NCI-H1694 treated with DMSO at 0.1 percent for 48 hours (cell line): ENCODE measurements at regions not wholly inside any gene's neighbourhood (a gene's known extent, or its start where the extent isn't known, plus 50 kb on each side); places are given as distances from the start of the nearest gene placed in this dataset.

ENCODE experiments used
- DNase-seq: peaks from one replicate; lab custom pipeline; 2025; lab: John Stamatoyannopoulos, UW

DNA sequence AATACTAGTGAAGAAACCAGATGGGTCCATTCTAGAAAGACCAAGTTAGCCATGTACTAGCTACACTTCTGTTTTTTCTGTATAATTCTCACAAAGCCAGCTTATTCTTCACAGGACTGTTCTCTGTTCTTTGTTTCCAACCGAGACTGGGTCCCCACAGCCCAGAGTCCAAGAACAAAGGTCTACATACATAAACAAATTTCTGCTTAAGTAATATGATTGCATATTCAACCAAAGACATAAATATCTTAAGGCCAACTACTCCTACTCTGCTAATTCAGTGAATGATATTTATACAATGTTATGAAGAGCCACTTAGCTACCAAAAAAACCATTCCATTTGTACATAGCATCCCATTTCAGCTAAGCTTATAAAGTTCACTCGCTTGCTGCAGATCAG is 299.8 kb upstream of the CCDC54 start:
- no peak for DNase-seq

DNA sequence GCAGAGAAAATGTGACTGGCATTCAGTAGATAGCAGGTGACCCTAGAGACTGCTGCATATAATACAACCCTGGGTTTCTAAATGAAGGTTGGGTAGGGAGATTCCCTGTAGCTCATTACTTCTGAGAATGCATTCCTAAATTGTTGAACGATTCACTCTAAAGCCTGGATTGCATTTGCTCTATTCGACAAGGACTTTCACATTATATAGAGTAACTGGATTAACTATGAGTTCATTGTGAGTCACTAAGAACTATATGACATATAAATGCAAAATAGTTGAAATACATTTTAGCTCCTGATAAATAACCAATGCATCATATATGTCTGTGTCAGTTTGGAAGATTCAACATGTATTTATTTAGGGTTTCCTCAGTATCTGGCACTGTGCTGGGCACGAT is 294.7 kb upstream of the CCDC54 start:
- DNase-seq: no peak

DNA sequence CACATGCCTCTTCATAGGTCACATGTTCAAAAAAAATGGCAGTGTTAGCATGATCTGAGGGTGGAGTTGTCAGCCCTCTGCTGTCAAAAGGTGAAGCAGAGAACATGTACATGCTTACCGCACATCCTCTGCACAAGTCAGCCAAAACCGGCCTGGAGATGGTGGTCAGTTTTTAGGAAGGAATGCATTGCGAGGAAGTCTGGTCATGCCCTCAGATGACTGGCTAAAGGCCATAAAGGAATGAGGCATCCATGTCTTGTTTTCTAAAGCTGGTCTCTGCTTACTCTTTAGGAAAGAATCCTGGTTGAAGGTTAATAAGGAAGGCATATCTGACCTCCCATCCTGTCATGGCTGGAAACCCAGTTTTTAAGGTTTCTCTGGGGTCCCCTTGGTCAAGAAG is 292.0 kb upstream of the CCDC54 start:
- DNase-seq: no peak

DNA sequence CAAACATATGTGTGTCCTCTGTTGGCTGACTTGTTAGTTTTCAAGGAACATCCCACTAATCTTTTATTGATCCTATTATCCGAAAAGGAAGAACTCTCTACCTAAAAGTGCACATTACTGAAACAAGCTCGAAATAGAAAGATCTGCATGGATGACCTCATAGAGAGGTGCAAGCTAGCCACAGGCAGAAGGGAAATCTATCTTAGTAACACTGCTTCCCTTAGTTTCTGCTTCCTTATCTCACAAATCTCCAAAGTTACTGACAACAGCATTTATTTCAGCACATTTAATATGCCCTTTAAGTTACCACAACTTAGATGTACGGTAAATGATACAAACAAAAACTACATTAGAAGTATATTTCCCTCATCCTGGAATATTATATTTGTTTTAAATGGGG is 285.1 kb upstream of the CCDC54 start:
- no peak for DNase-seq

GRCh38 chr3:107098864-107099263 is 278.4 kb upstream of the CCDC54 start:
- DNase-seq: no peak

- no peak for DNase-seq
These were observed 277.1 kb upstream of the CCDC54 start for GRCh38 chr3:107100137-107100536.

DNA sequence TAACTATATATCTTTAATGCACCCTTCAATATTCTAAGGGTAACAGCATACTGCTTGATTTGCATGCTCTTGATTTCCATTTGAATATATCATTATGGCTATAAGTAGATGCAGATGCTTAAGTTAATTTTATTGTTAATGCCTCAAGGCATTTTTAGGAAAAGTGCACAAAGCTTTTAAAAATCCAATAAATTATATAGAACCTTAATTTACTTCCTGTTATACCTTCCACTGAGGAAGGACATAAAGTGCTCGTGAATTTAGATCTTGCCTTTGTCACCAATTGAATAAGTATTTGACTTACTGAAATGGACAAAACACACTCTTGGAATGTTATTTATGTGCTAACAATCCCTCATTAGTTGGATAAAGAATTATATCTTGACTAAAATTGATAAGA is 276.7 kb upstream of the CCDC54 start:
- DNase-seq: no peak

DNA sequence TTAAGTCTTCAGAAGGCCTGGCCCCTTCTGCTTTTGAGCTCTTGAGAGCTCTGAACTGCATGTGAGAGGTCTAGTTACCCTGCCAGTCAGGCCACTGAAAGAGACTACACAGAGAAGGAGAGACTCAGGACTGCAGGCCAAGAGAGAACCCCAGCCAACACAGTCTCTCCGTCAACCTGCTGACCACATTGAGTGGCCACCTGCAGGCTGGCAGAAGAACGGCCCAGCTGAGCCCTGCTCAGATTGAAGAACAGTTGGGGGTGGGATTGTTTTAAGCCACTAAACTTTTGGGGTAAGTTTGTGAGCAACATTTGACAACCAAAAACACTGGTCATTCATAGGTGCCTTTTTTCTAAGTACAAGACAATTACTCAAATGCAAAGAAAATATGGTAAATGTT is 273.5 kb upstream of the CCDC54 start:
- no peak for DNase-seq

DNA sequence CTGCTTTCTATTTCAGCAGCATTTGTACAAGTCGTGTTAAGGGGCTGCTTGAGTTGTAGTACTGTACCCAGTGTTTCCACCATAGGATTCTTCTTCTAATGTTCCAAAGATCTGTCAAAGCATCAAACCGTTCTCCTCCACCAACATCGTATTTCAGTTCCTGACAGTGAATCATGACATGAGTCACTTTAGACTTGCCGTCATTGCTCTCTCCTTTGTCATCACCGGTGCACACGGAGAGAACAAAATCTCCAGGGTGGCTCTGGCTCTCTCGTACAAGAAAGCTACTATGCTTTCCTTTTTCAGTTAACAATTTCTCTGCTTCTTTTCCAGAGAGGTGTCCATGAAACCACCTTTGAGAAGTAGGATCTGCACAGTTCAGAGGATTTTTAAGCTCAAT is 270.9 kb upstream of the CCDC54 start:
- DNase-seq: no peak

GRCh38 chr3:107106907-107107306 is 270.3 kb upstream of the CCDC54 start:
- no peak for DNase-seq

DNA sequence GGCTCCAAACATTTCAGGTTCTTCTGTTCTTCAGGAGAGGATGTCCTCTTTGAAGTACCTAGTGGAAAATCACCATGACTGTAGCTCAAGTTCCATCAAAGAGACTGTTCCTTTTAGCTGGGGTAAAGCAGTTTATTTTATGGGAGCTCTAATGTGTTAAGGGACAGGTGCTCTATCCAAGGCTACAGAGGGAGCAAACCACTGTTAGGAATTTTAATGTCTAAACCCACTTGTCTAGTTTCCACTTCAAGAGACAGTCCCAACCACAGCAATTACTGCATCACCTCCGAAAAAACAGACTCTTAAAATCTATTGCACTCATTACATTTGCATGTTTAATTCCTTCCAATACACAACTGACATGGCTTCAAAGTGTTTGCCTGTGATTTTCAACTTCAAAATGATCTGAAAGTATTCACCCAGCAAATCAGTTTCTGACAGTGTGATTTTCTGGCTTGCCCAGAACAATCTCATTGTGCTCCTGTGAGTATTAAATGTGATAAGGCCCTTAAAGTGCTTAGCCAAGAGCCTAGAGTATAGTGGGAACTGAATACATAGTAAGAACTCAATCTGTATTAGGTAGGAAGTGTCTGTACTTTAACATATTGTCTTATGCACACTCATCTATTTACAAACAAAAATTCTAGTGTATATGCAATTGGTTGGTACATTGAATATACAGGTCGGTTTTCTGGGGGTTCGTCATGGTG is 266.5 kb upstream of the CCDC54 start:
- DNase-seq: no peak

GRCh38 chr3:107111872-107112271 is 265.4 kb upstream of the CCDC54 start:
- no peak for DNase-seq

DNA sequence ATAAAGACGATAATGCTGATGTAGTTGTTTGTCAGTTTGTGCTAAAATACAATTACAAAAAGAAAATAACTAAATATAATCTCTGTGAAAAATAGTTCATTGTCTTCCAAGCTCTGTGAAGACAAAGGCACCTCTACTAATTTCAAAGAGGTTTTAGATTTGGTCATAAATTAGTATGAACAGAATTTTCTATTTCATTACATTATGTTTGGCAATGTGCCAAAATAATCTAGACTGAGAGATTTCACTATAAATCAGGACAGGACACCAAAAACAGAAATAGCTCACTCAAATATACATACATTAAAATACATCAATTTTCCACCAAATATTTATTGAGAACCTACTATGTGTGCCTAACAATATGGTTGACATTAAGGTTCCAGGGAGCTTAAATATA is 264.9 kb upstream of the CCDC54 start:
- DNase-seq: no peak

DNA sequence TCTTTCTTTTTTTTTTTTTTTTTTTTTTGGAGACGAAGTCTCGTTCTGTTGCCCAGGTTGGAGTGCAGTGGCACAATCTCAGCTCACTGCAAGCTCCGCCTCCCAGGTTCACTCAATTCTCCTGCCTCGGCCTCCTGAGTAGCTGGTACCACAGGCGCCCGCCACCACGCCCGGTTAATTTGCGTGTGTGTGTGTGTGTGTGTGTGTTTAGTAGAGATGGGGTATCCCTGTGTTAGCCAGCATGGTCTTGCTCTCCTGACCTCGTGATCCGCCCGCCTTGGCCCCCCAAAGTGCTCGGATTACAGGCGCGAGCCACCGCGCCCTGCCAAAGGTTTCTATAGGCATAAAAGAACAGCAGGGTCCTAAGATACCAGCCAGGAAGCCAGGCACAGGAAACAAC is 261.0 kb upstream of the CCDC54 start:
- DNase-seq: no peak

DNA sequence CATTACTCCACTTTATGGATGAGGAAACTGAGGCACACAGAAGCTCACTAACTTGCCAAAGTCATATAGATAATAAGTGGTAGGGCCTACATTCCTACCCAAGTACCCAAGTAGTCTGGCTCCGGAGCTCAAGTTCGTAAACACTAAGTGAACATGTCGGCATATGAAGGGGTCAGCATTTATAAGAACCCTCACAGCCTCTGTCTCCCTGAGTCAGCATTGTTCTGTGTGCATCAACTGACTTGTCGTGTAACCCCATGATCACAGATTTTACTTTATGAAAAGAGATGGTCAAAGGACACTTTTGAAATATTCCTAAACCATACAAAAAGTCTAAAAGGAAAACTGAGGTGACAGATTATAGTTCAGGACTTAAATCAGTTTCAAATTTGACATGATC is 260.1 kb upstream of the CCDC54 start:
- no peak for DNase-seq

DNA sequence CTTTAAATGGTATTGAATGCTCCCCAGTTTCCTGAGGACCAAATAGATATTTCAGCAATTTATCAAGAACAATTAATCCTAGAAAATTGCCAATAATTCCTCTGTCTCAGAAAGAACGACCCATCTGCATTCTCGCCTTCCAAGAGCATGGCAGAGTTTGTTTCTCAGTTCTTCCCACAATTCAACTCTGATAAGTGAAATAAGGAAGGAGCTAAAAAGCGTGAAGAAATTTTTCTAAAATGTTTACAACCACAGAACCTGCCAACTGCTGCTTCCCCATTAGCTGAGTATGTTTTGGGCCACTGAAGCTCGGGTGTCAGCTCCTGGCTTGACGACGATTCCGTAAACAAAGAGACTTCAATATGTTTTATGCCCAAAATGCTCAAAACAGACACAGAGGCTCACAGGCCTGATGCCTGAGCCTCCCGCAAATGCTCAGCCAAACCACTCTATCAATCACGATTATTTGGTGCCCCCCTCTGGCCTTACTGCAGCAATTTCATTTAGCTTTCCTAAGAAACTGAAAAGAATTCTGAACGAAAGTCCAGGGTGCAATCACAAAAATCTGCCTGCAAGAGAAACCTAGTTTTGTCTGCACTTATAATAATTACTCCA is 259.2 kb upstream of the CCDC54 start:
- peak; percentile 84 for DNase-seq

GRCh38 chr3:107124885-107125284 is 252.4 kb upstream of the CCDC54 start:
- DNase-seq: no peak

DNA sequence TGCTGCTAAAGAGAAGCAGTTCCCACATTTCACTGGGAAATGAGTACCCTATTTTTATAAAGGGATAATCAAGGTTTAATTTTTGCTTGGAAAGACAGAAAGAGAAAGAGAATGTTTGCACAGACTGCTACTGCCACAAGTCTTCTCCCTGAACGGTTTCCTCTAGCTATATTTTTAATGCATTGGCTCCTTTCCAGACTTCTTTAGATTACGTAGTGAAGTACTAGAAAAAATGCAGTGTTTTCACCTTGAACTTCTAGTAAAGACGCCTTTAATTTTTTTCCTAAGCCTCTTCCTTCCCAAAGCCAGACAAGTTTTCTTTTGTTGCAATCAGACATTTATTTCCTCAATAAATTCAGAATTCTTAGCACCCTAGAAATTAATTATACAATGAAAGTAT is 248.3 kb upstream of the CCDC54 start:
- DNase-seq: no peak

DNA sequence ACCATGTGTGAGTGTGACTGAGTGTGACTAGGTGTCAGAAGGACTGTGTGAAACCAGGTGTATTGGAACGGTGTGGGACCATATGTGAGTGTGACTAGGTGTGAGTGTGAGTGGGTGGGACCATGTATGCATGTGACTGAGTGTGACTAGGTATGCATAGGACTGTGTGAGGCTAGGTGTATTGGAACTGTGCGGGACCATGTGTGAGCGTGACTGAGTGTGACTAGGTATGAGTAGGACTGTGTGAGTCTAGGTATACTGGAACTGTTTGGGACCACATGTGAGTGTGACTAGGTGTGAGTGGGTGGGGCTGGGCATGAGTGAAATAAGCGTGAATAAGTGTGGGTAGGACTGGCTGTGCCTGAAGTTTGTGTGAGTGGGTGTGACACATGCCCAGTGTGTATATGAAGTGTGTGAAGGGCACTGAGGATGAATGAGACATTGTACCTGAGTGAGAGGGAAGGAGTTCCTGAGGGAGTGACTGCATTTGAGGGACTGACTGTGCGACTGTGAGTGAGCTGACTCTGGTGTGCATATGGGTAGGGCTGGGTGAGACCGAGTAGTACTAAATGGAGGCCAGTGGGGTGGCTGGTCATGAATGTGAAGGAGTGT is 247.0 kb upstream of the CCDC54 start:
- no peak for DNase-seq

- DNase-seq: no peak
These were observed 244.6 kb upstream of the CCDC54 start for GRCh38 chr3:107132674-107133073.

DNA sequence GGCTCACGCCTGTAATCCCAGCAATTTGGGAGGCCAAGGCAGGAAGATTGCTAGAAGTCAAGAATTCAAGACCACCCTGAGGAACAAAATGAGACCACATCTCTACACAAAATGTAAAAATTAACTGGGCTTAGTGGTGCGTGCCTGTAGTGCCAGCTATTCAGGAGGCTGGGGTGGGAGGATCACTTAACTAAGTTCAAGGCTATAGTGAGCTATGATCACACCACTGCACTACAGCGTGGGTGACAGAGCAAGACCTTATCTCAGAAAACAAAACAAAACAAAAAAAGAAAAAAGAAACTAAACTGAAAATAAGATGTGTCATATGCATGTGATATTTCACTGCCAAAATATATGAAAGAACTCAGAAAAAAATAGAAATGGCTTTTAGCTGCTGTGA is 243.3 kb upstream of the CCDC54 start:
- DNase-seq: no peak

- peak; percentile 49 for DNase-seq
These were observed 235.1 kb upstream of the CCDC54 start for GRCh38 chr3:107142171-107142570.

GRCh38 chr3:107142786-107143575 is 234.3 kb upstream of the CCDC54 start:
- DNase-seq: peak; percentile 28
